ENCODE measurements at regions not wholly inside any gene's neighbourhood (a gene's known extent, or its start where the extent isn't known, plus 50 kb on each side); places are given as distances from the start of the nearest gene placed in this dataset.

DNA sequence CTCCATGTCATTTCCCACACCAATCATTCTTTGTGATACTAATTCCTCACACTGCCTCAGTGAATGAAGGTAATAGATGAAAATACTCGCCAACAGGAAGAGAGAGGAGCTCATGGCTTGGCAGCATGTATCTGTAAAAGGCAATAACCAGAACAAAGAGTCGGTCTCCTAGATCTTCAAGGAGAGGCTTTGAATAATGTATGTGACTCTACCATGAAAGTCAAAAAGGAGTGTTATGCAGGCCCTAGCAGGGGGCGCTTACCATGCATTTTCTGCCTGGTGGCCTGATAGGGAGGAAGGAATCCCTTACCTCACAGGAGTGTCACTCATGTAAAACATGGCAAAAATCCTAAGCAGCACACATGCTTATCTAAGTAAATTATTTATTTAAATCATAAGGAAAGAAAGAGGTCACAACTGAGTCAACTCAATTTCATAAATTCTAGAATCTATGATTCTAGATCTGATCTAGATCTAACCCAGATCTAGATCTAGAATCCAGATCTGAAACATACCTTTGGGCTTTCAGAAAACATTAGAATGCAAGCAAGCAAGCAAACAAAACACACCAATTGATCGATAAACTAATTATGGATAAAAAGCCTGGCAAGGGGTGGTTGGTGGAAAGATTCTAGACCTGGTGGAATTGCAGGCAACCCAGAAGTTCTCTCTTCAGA, 226.3 kb upstream of the KLF6 start:
- TF ChIP-seq EZH2 (IDR thresholded peaks at IDR 0.05; ENCODE audit: borderline replicate concordance, low read depth, low read length, severe bottlenecking) = no peak
- TF ChIP-seq, protein P1, sequence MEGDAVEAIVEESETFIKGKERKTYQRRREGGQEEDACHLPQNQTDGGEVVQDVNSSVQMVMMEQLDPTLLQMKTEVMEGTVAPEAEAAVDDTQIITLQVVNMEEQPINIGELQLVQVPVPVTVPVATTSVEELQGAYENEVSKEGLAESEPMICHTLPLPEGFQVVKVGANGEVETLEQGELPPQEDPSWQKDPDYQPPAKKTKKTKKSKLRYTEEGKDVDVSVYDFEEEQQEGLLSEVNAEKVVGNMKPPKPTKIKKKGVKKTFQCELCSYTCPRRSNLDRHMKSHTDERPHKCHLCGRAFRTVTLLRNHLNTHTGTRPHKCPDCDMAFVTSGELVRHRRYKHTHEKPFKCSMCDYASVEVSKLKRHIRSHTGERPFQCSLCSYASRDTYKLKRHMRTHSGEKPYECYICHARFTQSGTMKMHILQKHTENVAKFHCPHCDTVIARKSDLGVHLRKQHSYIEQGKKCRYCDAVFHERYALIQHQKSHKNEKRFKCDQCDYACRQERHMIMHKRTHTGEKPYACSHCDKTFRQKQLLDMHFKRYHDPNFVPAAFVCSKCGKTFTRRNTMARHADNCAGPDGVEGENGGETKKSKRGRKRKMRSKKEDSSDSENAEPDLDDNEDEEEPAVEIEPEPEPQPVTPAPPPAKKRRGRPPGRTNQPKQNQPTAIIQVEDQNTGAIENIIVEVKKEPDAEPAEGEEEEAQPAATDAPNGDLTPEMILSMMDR (IDR thresholded peaks at IDR 0.05; ENCODE audit: borderline replicate concordance, extremely low read depth, low read length, poor library complexity, severe bottlenecking) = no peak

All from DND-41 (cell line).